PC-9 (cell line): ENCODE measurements at regions not wholly inside any gene's neighbourhood (a gene's known extent, or its start where the extent isn't known, plus 50 kb on each side); places are given as distances from the start of the nearest gene placed in this dataset.
A peak's percentile ranks its signal among the peaks of the same experiment; 100 is the strongest.

Experiments
- BruUV-seq: library from RNA; stranded (reverse); fragments of 400-500 nt; replicated peaks from 2 replicates; lab custom pipeline; 2021; lab: Mats Ljungman, UMichigan
- CTCF ChIA-PET: fragments of 300-600 bp; sonication (Branson Sonifier 250); formaldehyde crosslinking; loops from one replicate; lab custom pipeline; 2022; ENCODE audit warnings: antibody characterized with exemption; lab: Charles Lee
- POLR2A ChIA-PET: fragments of 300-600 bp; sonication (Branson Sonifier 250); formaldehyde crosslinking; loops from one replicate; lab custom pipeline; 2022; ENCODE audit warnings: antibody characterized with exemption; ENCODE audit not compliant: unreplicated experiment; lab: Charles Lee
- DNase-seq, 2 experiments: peaks; one replicate each; pipeline versions ENCODE4 v3.0.0 to v3.0.0-alpha.2; 2015 to 2022; ENCODE audit warnings: mixed read lengths in 1 of 2
- H2AFZ ChIP-seq: fragments of 200-600 bp; sonication (generic); 2 replicates; pipeline ENCODE4 v1.8.1; 2017; ENCODE audit warnings: antibody characterized with exemption
- H3F3A ChIP-seq: fragments of 200-600 bp; sonication (generic); 2 replicates; pipeline ENCODE4 v1.8.1; 2017; ENCODE audit warnings: antibody characterized with exemption, mild to moderate bottlenecking, low read depth; ENCODE audit not compliant: insufficient read depth
- H3K27ac ChIP-seq: fragments of 200-600 bp; sonication (generic); 2 replicates; pipeline ENCODE4 v1.6.1; 2016; ENCODE audit warnings: mixed run types
- H3K27me3 ChIP-seq: fragments of 200-600 bp; sonication (generic); 2 replicates; pipeline ENCODE4 v1.6.1; 2016; ENCODE audit warnings: low read depth, mixed run types; ENCODE audit not compliant: insufficient read depth
- H3K36me3 ChIP-seq: fragments of 200-600 bp; sonication (generic); 2 replicates; pipeline ENCODE4 v1.6.1; 2016; ENCODE audit warnings: low read depth, mixed run types
- H3K4me1 ChIP-seq: fragments of 200-600 bp; sonication (generic); replicated peaks from 2 replicates; pipeline ENCODE4 v1.6.1; 2016; ENCODE audit warnings: mixed run types; ENCODE audit not compliant: insufficient read depth
- H3K4me2 ChIP-seq: fragments of 200-600 bp; sonication (generic); 2 replicates; pipeline ENCODE4 v1.6.1; 2017; ENCODE audit warnings: mixed run types
- H3K4me3 ChIP-seq: fragments of 200-600 bp; sonication (generic); 2 replicates; pipeline ENCODE4 v1.6.1; 2016; ENCODE audit warnings: mixed run types
- H3K79me2 ChIP-seq: fragments of 200-600 bp; sonication (generic); 2 replicates; pipeline ENCODE4 v1.6.1; 2017; ENCODE audit warnings: low read depth, mixed run types
- H3K9me2 ChIP-seq: fragments of 200-600 bp; sonication (generic); 2 replicates; pipeline ENCODE4 v1.8.1; 2017; ENCODE audit warnings: mild to moderate bottlenecking; ENCODE audit not compliant: insufficient read depth
- H3K9me3 ChIP-seq: fragments of 200-600 bp; sonication (generic); 2 replicates; pipeline ENCODE4 v1.8.1; 2016; ENCODE audit warnings: low read depth; ENCODE audit not compliant: insufficient read depth
- H4K20me1 ChIP-seq: fragments of 200-600 bp; sonication (generic); 2 replicates; pipeline ENCODE4 v1.8.1; 2017; ENCODE audit not compliant: insufficient read depth
- EZH2 ChIP-seq: fragments of 200-600 bp; sonication (generic); IDR thresholded peaks from 2 replicates; pipeline ENCODE4 v1.8.0; 2017; ENCODE audit warnings: antibody characterized with exemption, low read depth
- intact Hi-C: fragments of 100-400 bp; cut with micrococcal nuclease; formaldehyde crosslinking; loops from one replicate; pipeline ENCODE4 v1.10.0; 2022; ENCODE audit not compliant: unreplicated experiment
- TF ChIP-seq, protein P1 (sequence below): fragments of 200-600 bp; sonication (generic); conservative IDR thresholded peaks from 2 replicates; pipeline ENCODE4 v1.6.1; 2017; ENCODE audit warnings: mixed run types, antibody characterized with exemption, mild to moderate bottlenecking, moderate library complexity

DNA sequence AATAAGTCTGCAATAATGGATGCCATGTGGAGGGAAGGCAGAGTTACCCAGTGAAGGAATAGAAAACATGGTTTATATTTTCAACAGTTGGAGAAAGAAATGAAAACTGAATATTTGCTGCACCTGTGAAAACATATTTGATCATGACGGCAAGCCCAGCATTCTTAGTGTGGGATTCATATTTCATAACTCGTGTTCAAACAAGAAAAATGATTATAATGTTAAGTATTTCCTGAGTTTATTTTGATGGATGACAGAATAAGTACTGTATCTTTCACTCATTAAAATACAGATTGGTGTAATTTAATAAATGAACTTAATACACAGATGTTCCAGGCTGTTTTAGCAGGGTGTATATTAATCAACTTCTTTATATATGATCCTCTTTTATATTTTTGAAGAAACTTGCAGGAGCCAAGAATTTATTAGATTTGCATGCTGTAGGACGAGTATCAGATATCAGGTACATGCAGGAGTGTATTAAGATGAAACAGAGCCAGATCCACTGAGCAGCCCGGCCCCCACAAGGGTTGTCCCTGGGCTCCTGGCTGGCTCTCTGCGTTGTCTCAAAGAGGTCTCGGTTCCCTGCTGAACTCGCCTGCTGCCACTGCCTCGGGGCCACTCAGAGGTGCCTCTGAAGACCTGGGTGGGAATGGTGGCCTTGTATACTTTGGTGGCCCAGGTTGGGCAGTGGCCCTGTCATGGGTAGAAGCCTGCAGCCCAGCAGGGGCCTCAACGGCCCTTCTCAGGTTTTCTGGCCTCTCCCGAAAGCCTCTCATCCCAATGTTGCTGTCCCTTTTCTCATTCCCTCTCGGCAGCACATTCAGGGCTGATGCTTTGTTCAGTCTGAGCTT is 95.0 kb upstream of the LDAH start:
- H3K79me2 ChIP-seq, result no peaks in the 10 kb centered on the region
- no peaks in the 10 kb centered on the region for H4K20me1 ChIP-seq
- H3K4me3 ChIP-seq, result no peak overlapping the region
- no peak for DNase-seq
- H2AFZ ChIP-seq, result no peak overlapping the region
- no TSS peak for BruUV-seq
- ChIA-PET POLR2A (no interaction called here), CTCF (no interaction called here)
- H3K9me2 ChIP-seq, result no peaks in the 10 kb centered on the region
- no peak overlapping the region for H3K27ac ChIP-seq
- H3K27me3 ChIP-seq, result peaks cover 66% of the 10 kb centered on the region
- H3K4me2 ChIP-seq, result no peak overlapping the region
- intact Hi-C loops, result no loop called here
- no peaks in the 10 kb centered on the region for H3K4me1 ChIP-seq
- H3K9me3 ChIP-seq, result no peaks in the 10 kb centered on the region
- TF ChIP-seq EZH2, result no peak
- TF ChIP-seq, protein P1, sequence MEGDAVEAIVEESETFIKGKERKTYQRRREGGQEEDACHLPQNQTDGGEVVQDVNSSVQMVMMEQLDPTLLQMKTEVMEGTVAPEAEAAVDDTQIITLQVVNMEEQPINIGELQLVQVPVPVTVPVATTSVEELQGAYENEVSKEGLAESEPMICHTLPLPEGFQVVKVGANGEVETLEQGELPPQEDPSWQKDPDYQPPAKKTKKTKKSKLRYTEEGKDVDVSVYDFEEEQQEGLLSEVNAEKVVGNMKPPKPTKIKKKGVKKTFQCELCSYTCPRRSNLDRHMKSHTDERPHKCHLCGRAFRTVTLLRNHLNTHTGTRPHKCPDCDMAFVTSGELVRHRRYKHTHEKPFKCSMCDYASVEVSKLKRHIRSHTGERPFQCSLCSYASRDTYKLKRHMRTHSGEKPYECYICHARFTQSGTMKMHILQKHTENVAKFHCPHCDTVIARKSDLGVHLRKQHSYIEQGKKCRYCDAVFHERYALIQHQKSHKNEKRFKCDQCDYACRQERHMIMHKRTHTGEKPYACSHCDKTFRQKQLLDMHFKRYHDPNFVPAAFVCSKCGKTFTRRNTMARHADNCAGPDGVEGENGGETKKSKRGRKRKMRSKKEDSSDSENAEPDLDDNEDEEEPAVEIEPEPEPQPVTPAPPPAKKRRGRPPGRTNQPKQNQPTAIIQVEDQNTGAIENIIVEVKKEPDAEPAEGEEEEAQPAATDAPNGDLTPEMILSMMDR, result no peak
- no peaks in the 10 kb centered on the region for H3K36me3 ChIP-seq
- H3F3A ChIP-seq, result no peaks in the 10 kb centered on the region

DNA sequence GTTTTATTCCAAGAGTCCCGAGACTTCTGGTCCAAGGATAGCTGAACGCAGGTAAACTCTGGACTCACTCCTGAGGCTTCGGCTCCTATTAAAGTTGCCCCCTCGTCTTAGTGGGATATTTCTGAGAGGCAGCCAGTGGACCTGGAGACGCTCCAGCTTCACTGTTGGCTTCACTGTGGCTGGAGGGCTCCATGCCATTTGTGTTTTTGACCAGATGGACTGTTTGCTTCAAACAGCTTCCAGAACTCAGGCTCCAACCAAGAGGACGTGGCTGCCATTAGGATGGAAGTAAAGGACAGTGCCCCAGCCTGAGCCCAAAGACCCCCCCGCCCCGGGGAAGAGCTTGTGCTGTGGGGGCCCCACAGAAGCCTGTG is 94.4 kb upstream of the LDAH start:
- ChIA-PET POLR2A (no interaction called here), CTCF (no interaction called here)
- no peak for DNase-seq
- H3K36me3 ChIP-seq, result no peaks in the 10 kb centered on the region
- H3K27ac ChIP-seq, result no peak overlapping the region
- no peaks in the 10 kb centered on the region for H3K9me2 ChIP-seq
- H4K20me1 ChIP-seq, result no peaks in the 10 kb centered on the region
- H3K9me3 ChIP-seq, result no peaks in the 10 kb centered on the region
- intact Hi-C loops, result no loop called here
- no peak overlapping the region for H3K4me3 ChIP-seq
- no peaks in the 10 kb centered on the region for H3K79me2 ChIP-seq
- TF ChIP-seq, protein P1, result no peak
- H3K4me1 ChIP-seq, result no peaks in the 10 kb centered on the region
- H3K27me3 ChIP-seq, result peaks cover 72% of the 10 kb centered on the region
- no TSS peak for BruUV-seq
- no peak overlapping the region for H3K4me2 ChIP-seq
- H3F3A ChIP-seq, result no peaks in the 10 kb centered on the region
- H2AFZ ChIP-seq, result no peak overlapping the region

DNA sequence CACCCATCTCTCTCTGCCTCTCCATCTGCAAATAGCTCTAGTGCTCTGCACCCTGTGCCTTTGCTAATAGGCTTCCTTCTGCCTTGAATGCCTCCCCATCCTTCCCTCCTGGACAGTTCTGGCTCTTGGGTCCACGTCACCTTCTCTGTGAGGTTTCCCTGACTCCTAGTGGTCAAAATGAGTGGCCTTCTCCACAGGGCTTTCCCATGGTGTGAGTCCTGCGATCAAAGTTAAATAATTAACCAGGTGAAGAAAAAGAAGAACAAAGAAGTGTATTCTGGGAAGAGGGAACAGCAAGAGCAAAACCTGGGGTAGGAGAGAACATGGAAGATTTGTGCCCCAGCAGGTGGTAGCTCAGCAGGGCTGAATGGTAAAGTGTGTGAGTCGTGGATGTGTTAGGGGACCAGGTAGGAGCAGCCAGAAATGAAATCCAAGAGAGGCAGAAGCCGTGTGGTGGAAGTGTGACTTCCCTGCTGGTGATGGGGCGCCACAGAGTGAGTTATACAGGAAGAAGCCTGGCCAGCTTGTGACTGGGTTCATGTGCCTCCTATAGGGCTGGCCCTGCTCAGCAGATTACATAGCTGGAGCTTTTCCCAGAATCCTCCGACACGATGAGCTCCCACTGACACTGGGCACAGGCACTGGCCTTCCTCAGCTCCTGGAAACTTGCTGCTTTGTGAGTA is 93.8 kb upstream of the LDAH start:
- no peaks in the 10 kb centered on the region for H3F3A ChIP-seq
- no peak overlapping the region for H3K27ac ChIP-seq
- H3K79me2 ChIP-seq, result no peaks in the 10 kb centered on the region
- ChIA-PET POLR2A (no interaction called here), CTCF (no interaction called here)
- TF ChIP-seq EZH2, result no peak
- TF ChIP-seq, protein P1, result peak; percentile 25; the same call in 1 of the 2 replicates
- H2AFZ ChIP-seq, result no peak overlapping the region
- no peaks in the 10 kb centered on the region for H3K9me3 ChIP-seq
- no peak overlapping the region for H3K4me2 ChIP-seq
- no peaks in the 10 kb centered on the region for H3K4me1 ChIP-seq
- H3K9me2 ChIP-seq, result no peaks in the 10 kb centered on the region
- H3K4me3 ChIP-seq, result no peak overlapping the region
- no peak for DNase-seq
- H4K20me1 ChIP-seq, result no peaks in the 10 kb centered on the region
- intact Hi-C loops, result no loop called here
- BruUV-seq, result no TSS peak
- no peaks in the 10 kb centered on the region for H3K36me3 ChIP-seq
- H3K27me3 ChIP-seq, result peaks cover 77% of the 10 kb centered on the region
